HepG2 (cell line): ENCODE measurements at regions not wholly inside any gene's neighbourhood (a gene's known extent, or its start where the extent isn't known, plus 50 kb on each side); places are given as distances from the start of the nearest gene placed in this dataset.

Experiments used
- ATAC-seq: fragments of 200-7000 bp; cut with Tn5 transposase; 3 replicates; pipeline ENCODE4 v1.9.1; 2020; ENCODE audit warnings: mild to moderate bottlenecking, moderate library complexity
- BruUV-seq: library from RNA; stranded (reverse); fragments of 400-500 nt; replicated peaks from 2 replicates; lab custom pipeline; 2021; lab: Mats Ljungman, UMichigan
- CTCF ChIA-PET: fragments of 300-600 bp; formaldehyde crosslinking; extraction: SDS; loops from one replicate; lab custom pipeline; 2021; ENCODE audit warnings: low total read pairs, inconsistent platforms, low intra/inter-chr PET ratio; lab: Yijun Ruan, JAX
- POLR2A ChIA-PET: fragments of 350-600 bp; sonication (Branson Sonifier 250); formaldehyde crosslinking; loops from one replicate; lab custom pipeline; 2020; ENCODE audit warnings: antibody characterized with exemption, inconsistent platforms; lab: Yijun Ruan, JAX
- DNase-seq: peaks from one replicate; pipeline ENCODE4 v3.0.0-alpha.2; 2015; ENCODE audit warnings: low spot score
- FAIRE-seq: peaks from 3 replicates; lab custom pipeline; 2011; peaks lifted over from hg19 to GRCh38; lab: Jason Lieb, UNC
- H2AFZ ChIP-seq: one replicate; pipeline ENCODE4 v1.6.1; 2011; ENCODE audit warnings: low read length, inconsistent platforms
- H3K27ac ChIP-seq: fragments of 300-600 bp; 3 replicates; pipeline ENCODE4 v1.8.0; 2011; ENCODE audit warnings: mixed run types, mild to moderate bottlenecking, mixed read lengths, low read length, inconsistent platforms; ENCODE audit not compliant: insufficient read depth; ENCODE audit errors: extremely low read length
- H3K27me3 ChIP-seq, 2 experiments: fragments of 200-600 bp in 1 of 2; 2 replicates in 1 of 2; 3 replicates in 1 of 2; pipeline versions ENCODE4 v1.6.0 to v1.8.0; 2011; ENCODE audit warnings: low read length in 2 of 2, mild to moderate bottlenecking in 2 of 2, moderate library complexity in 2 of 2, inconsistent platforms in 1 of 2; ENCODE audit not compliant: insufficient read depth in 2 of 2, control insufficient read depth in 1 of 2
- H3K36me3 ChIP-seq, 2 experiments: fragments of 200-600 bp in 1 of 2; replicated peaks in 1 of 2; 2 replicates in 1 of 2; 3 replicates in 1 of 2; pipeline versions ENCODE4 v1.5.1 to v1.8.0; 2011; ENCODE audit warnings: low read length in 2 of 2, inconsistent platforms in 1 of 2; ENCODE audit not compliant: insufficient read depth in 2 of 2, control insufficient read depth in 1 of 2
- H3K4me1 ChIP-seq: 2 replicates; pipeline ENCODE4 v1.5.1; 2012; ENCODE audit warnings: low read length, inconsistent platforms; ENCODE audit not compliant: insufficient read depth
- H3K4me2 ChIP-seq: 2 replicates; pipeline ENCODE4 v1.6.0; 2011; ENCODE audit warnings: low read depth, low read length, inconsistent platforms
- H3K4me3 ChIP-seq, 3 experiments: fragments of 200-600 bp in 1 of 3; sonication (generic), shearing (Covaris generic) in 1 of 3; replicated peaks in 1 of 3; 2 replicates each; pipeline ENCODE4 v1.5.1; 2011 to 2016; ENCODE audit warnings: low read length in 3 of 3, inconsistent platforms in 2 of 3, low read depth in 2 of 3, mild to moderate bottlenecking in 2 of 3, control low read depth in 1 of 3, mixed read lengths in 1 of 3; ENCODE audit not compliant: insufficient read depth in 1 of 3
- H3K79me2 ChIP-seq: one replicate; pipeline ENCODE4 v1.6.1; 2011; ENCODE audit warnings: low read length, inconsistent platforms; ENCODE audit not compliant: insufficient read depth
- H3K9ac ChIP-seq: 2 replicates; pipeline ENCODE4 v1.6.0; 2011; ENCODE audit warnings: mild to moderate bottlenecking, low read depth, low read length, inconsistent platforms; ENCODE audit not compliant: insufficient read depth
- H3K9me3 ChIP-seq: 2 replicates; pipeline ENCODE4 v1.5.1; 2012; ENCODE audit warnings: mild to moderate bottlenecking, low read length
- H4K20me1 ChIP-seq: 2 replicates; pipeline ENCODE4 v1.6.0; 2011; ENCODE audit warnings: inconsistent platforms, mild to moderate bottlenecking, low read length, moderate library complexity; ENCODE audit not compliant: insufficient read depth
- CBX5 ChIP-seq: sonication (generic); formaldehyde crosslinking; IDR thresholded peaks from 2 replicates; pipeline ENCODE4 v1.4.0; 2020; ENCODE audit warnings: missing genetic modification reagents, borderline replicate concordance
- DRAP1 ChIP-seq: IDR thresholded peaks from 2 replicates; pipeline ENCODE4 v1.6.1; 2016; ENCODE audit warnings: missing genetic modification reagents, missing compliant biosample characterization
- EEA1 ChIP-seq: sonication (generic); formaldehyde crosslinking; IDR thresholded peaks from 2 replicates; pipeline ENCODE4 v1.5.1; 2020; ENCODE audit warnings: mild to moderate bottlenecking, missing genetic modification reagents, borderline replicate concordance
- NCOA1 ChIP-seq: sonication (generic); formaldehyde crosslinking; IDR thresholded peaks from 2 replicates; pipeline ENCODE4 v1.9.0; 2021; ENCODE audit warnings: missing genetic modification reagents
- PHF8 ChIP-seq: sonication (generic); formaldehyde crosslinking; IDR thresholded peaks from 2 replicates; pipeline ENCODE4 v1.5.0; 2020; ENCODE audit warnings: missing genetic modification reagents
- RFX5 ChIP-seq: IDR thresholded peaks from 2 replicates; pipeline ENCODE4 v1.6.1; 2011; ENCODE audit warnings: low read depth, low read length, improper control_type of control experiment
- ZBTB20 ChIP-seq: sonication (generic); formaldehyde crosslinking; IDR thresholded peaks from 2 replicates; pipeline ENCODE4 v1.8.1; 2023; ENCODE audit warnings: missing genetic modification reagents, low read depth, mild to moderate bottlenecking, borderline replicate concordance
- ZNF740 ChIP-seq: sonication (generic); formaldehyde crosslinking; IDR thresholded peaks from 2 replicates; pipeline ENCODE4 v1.4.0; 2020; ENCODE audit warnings: missing genetic modification reagents
- ZNF788 ChIP-seq: sonication (generic); formaldehyde crosslinking; IDR thresholded peaks from 2 replicates; pipeline ENCODE4 v1.5.0; 2020; ENCODE audit warnings: mild to moderate bottlenecking, missing genetic modification reagents, borderline replicate concordance
- ZSCAN21 ChIP-seq: sonication (generic); formaldehyde crosslinking; IDR thresholded peaks from 2 replicates; pipeline ENCODE4 v1.8.0; 2022; ENCODE audit warnings: mild to moderate bottlenecking, missing genetic modification reagents, moderate library complexity, borderline replicate concordance
- WGBS: methylation state at CpG from one replicate; pipeline ENCODE4 v1.1.6; 2017; ENCODE audit warnings: low lambda C conversion rate; 5-methylcytosine and 5-hydroxymethylcytosine counted together
- in situ Hi-C: cut with HindIII; loops from 2 replicates; pipeline ENCODE4 v1.10.0; 2017; ENCODE audit warnings: low pct_unique_long_range_greater_than_20kb; ENCODE audit not compliant: extremely low pct_ligation_motif_present
- intact Hi-C: fragments of 100-400 bp; cut with micrococcal nuclease; formaldehyde crosslinking; loops from one replicate; pipeline ENCODE4 v1.10.0; 2022; ENCODE audit not compliant: unreplicated experiment

GRCh38 chr13:105291987-105292386, 1243.5 kb downstream of the EFNB2 start:
- TF ChIP-seq ZNF788 (CRISPR knock-in tag) (no peak), CBX5 (CRISPR knock-in tag) (no peak), RFX5 (no peak), NCOA1 (no peak), ZBTB20 (CRISPR knock-in tag) (no peak), ZSCAN21 (CRISPR knock-in tag) (no peak), ZNF740 (CRISPR knock-in tag) (no peak), DRAP1 (CRISPR knock-in tag) (no peak), EEA1 (CRISPR knock-in tag) (no peak), PHF8 (CRISPR knock-in tag) (no peak)
- 19% methylated on average over 2 of the region's 2 CpGs for WGBS
- no peaks in the 10 kb centered on the region for H3K36me3 ChIP-seq
- H3K4me3 ChIP-seq = no peak overlapping the region
- ATAC-seq (no peak), DNase-seq (no peak), FAIRE-seq (no peak)
- no peak overlapping the region for H3K4me2 ChIP-seq
- no peaks in the 10 kb centered on the region for H3K79me2 ChIP-seq
- H4K20me1 ChIP-seq = no peaks in the 10 kb centered on the region
- ChIA-PET CTCF (no interaction called here), POLR2A (no interaction called here)
- intact Hi-C loops = no loop called here
- H3K27me3 ChIP-seq = no peaks in the 10 kb centered on the region
- no peaks in the 10 kb centered on the region for H3K4me1 ChIP-seq
- peaks cover 69% of the 10 kb centered on the region for H3K9me3 ChIP-seq
- no peak overlapping the region for H3K9ac ChIP-seq
- no peak overlapping the region for H2AFZ ChIP-seq
- no TSS peak for BruUV-seq
- in situ Hi-C loops = no loop called here
- no peak overlapping the region for H3K27ac ChIP-seq
